ENCODE measurements at regions not wholly inside any gene's neighbourhood (a gene's known extent, or its start where the extent isn't known, plus 50 kb on each side); places are given as distances from the start of the nearest gene placed in this dataset.

- no peak for DNase-seq (ENCODE audit: low spot score)
Measured at GRCh38 chr21:27764056-27764455, 797.2 kb upstream of the ADAMTS5 start.

- DNase-seq (ENCODE audit: low spot score): no peak
Measured at GRCh38 chr21:27761623-27762022, 794.7 kb upstream of the ADAMTS5 start.

- no peak for DNase-seq (ENCODE audit: low spot score)
Measured at GRCh38 chr21:27759820-27760219, 792.9 kb upstream of the ADAMTS5 start.

- DNase-seq (ENCODE audit: low spot score): no peak
Measured at GRCh38 chr21:27759091-27759659, 792.3 kb upstream of the ADAMTS5 start.

- DNase-seq (ENCODE audit: low spot score): no peak
Measured at GRCh38 chr21:27756191-27756590, 789.3 kb upstream of the ADAMTS5 start.

- no peak for DNase-seq (ENCODE audit: low spot score)
Measured at GRCh38 chr21:27743971-27744564, 777.2 kb upstream of the ADAMTS5 start.

GRCh38 chr21:27741736-27742135, 774.8 kb upstream of the ADAMTS5 start:
- DNase-seq (ENCODE audit: low spot score): no peak

- no peak for DNase-seq (ENCODE audit: low spot score)
Measured at GRCh38 chr21:27740084-27740483, 773.2 kb upstream of the ADAMTS5 start.

- no peak for DNase-seq (ENCODE audit: low spot score)
Measured at GRCh38 chr21:27739187-27739586, 772.3 kb upstream of the ADAMTS5 start.

- no peak for DNase-seq (ENCODE audit: low spot score)
Measured at GRCh38 chr21:27735699-27736098, 768.8 kb upstream of the ADAMTS5 start.

- DNase-seq (ENCODE audit: low spot score): no peak
Measured at GRCh38 chr21:27734146-27734545, 767.3 kb upstream of the ADAMTS5 start.

GRCh38 chr21:27725916-27726315, 759.0 kb upstream of the ADAMTS5 start:
- no peak for DNase-seq (ENCODE audit: low spot score)

GRCh38 chr21:27722095-27722494, 755.2 kb upstream of the ADAMTS5 start:
- DNase-seq (ENCODE audit: low spot score): no peak

- DNase-seq (ENCODE audit: low spot score): no peak
Measured at GRCh38 chr21:27721675-27722074, 754.8 kb upstream of the ADAMTS5 start.

GRCh38 chr21:27719226-27719625, 752.3 kb upstream of the ADAMTS5 start:
- no peak for DNase-seq (ENCODE audit: low spot score)

- no peak for DNase-seq (ENCODE audit: low spot score)
Measured at GRCh38 chr21:27715131-27715530, 748.2 kb upstream of the ADAMTS5 start.

- DNase-seq (ENCODE audit: low spot score): no peak
Measured at GRCh38 chr21:27713154-27714109, 746.5 kb upstream of the ADAMTS5 start.

- no peak for DNase-seq (ENCODE audit: low spot score)
Measured at GRCh38 chr21:27704567-27705166, 737.8 kb upstream of the ADAMTS5 start.

GRCh38 chr21:27703791-27704190, 736.9 kb upstream of the ADAMTS5 start:
- no peak for DNase-seq (ENCODE audit: low spot score)

- peak; percentile 4 for DNase-seq (ENCODE audit: low spot score)
Measured at GRCh38 chr21:27700974-27701614, 734.2 kb upstream of the ADAMTS5 start.

GRCh38 chr21:27695246-27695645, 728.4 kb upstream of the ADAMTS5 start:
- DNase-seq (ENCODE audit: low spot score): no peak

GRCh38 chr21:27694667-27695066, 727.8 kb upstream of the ADAMTS5 start:
- no peak for DNase-seq (ENCODE audit: low spot score)
